Activated naive CD8-positive, alpha-beta T cell treated with anti-CD3 and anti-CD28 coated beads, Interleukin-2, amount 10 ng/mL, durations not matched to agents 7 days and 5 days (primary cell): ENCODE measurements at regions not wholly inside any gene's neighbourhood (a gene's known extent, or its start where the extent isn't known, plus 50 kb on each side); places are given as distances from the start of the nearest gene placed in this dataset.
A peak's percentile ranks its signal among the peaks of the same experiment; 100 is the strongest.

Experiments used
- ATAC-seq: fragments of 150-1000 bp; cut with Tn5 transposase; one replicate; pipeline ENCODE4 v1.10.0; 2021; ENCODE audit warnings: low read depth, moderate library complexity
- POLR2A ChIA-PET: fragments of 350-600 bp; sonication (Branson Sonifier 250); formaldehyde crosslinking; loops from one replicate; lab custom pipeline; 2021; ENCODE audit warnings: antibody characterized with exemption; lab: Charles Lee
- DNase-seq: peaks from one replicate; pipeline ENCODE4 v3.0.0; 2021
- H3K27ac Mint-ChIP-seq: one replicate; pipeline ENCODE4 v1.8.0; 2022; ENCODE audit warnings: mild to moderate bottlenecking, mixed read lengths
- H3K27me3 Mint-ChIP-seq: one replicate; pipeline ENCODE4 v1.8.0; 2022; ENCODE audit warnings: mild to moderate bottlenecking, moderate library complexity, mixed read lengths
- H3K36me3 Mint-ChIP-seq: one replicate; pipeline ENCODE4 v1.8.0; 2021; ENCODE audit warnings: mild to moderate bottlenecking, mixed read lengths
- H3K4me1 Mint-ChIP-seq: one replicate; pipeline ENCODE4 v1.8.0; 2021; ENCODE audit warnings: mixed read lengths
- H3K4me3 Mint-ChIP-seq: one replicate; pipeline ENCODE4 v1.8.0; 2022; ENCODE audit warnings: mild to moderate bottlenecking, moderate library complexity, mixed read lengths
- H3K9me3 Mint-ChIP-seq: one replicate; pipeline ENCODE4 v1.8.0; 2021; ENCODE audit warnings: mixed read lengths

DNA sequence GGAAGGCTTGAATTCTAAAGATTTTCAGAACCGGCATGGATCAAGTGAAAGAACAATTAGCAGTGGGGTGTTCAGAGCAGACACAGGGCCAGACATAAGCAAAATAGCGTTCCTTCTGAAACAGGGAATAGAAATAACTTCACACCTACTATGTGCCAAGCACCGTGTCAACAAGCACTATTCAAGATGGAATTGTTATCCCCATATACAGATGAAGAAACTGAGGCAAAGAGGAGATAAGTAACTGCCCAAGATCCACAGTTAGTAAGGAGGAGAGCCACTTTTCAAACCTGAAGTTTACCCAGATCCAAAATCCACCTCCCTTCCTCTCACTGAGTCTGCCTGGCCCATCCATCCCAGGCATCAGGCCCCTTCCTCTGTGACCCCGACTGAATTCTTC lies 73.6 kb upstream of the PIK3CG start:
- H3K27ac Mint-ChIP-seq, result no peak overlapping the region

DNA sequence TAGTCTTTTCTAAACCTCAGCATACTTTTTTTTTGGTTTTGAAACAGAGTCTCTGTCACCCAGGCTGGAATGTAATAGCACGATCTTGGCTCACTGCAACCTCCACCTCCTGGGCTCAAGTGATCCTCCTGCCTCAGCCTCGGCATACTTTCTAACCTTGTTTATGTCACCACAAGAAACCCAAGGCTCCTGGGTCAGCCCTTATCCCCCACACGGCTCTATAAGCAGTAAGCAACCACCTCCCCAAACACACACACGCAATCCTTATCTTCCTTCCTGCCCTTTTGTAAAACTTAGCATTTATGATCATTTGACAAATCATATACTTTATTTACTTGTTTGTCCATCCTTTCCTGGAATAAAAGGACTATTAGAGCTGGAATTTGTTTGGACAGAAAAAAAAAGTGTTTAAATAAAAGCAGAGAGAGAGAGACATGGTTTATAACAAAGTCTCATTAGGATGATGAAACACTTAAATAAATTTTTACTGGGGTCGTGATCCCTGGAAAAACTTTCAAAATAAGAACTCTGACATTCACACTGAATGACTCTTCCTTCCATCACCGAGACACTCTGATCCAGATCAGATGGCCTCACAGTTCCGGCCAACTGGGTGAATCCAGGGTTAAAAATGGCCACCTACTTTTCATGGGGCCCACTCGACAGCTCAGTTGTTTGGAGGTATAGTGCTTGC lies 72.7 kb upstream of the PIK3CG start:
- POLR2A ChIA-PET, result no interaction called here
- ATAC-seq, result no peak
- no peak overlapping the region for H3K27ac Mint-ChIP-seq

More for the DNA sequence above, 73.6 kb upstream of the PIK3CG start:
- POLR2A ChIA-PET, result no interaction called here
- DNase-seq (no peak), ATAC-seq (no peak)
- Mint-ChIP-seq H3K4me1 (no peaks in the 10 kb centered on the region), H3K27me3 (peaks cover 7% of the 10 kb centered on the region), H3K36me3 (peaks cover 2% of the 10 kb centered on the region), H3K4me3 (no peak overlapping the region), H3K9me3 (peaks cover 5% of the 10 kb centered on the region)

DNA sequence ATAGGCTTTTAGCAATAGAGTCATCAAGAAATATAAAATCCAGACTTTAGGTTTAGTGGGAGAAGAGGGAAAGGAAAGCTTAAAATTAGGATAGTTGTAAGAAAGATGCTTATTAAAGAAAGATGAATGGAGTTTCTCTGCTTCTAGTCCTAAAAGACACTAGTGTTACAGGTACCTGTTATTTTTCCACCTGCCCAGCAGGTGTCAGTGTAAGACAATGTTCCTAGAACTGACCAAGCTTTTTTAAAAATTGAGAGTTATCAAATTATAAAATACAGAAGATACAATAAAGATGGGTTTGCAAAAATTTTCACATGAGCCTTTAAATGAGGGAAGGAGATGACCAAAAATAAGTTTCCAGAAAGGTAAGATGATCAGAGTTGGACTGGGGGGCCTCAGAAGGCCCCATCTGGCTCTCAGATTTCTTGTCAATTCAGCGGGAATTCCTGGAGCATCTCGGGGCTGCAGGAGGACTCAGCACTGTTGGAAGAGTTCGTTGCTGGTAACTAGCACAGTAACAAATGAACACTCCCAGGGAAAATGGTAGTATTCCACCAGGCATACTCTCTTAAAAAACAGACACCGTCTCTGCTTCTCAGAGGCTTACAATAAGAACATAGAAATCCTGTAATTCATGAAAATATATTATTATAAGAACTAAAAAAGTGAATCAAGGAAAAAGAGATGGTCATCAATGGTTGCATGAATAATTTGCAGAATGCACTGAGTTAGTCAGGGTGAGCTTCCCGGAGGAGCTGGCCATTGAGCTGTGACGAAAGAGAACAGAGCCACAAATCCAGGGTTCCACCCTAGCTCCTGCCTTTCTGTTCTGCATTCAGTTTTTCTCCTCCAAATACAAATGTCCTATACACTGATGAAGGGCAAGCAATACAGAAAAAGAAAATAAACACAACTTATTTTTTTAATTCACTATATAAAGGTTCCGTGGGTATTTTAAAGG lies 71.8 kb upstream of the PIK3CG start:
- H3K36me3 Mint-ChIP-seq, result peaks cover 5% of the 10 kb centered on the region
- no peak overlapping the region for H3K27ac Mint-ChIP-seq
- H3K9me3 Mint-ChIP-seq, result peaks cover 10% of the 10 kb centered on the region
- DNase-seq (no peak), ATAC-seq (peak; percentile 30)
- peaks cover 7% of the 10 kb centered on the region for H3K27me3 Mint-ChIP-seq
- H3K4me1 Mint-ChIP-seq, result no peaks in the 10 kb centered on the region
- POLR2A ChIA-PET, result no interaction called here
- no peak overlapping the region for H3K4me3 Mint-ChIP-seq

More for the DNA sequence above, 72.7 kb upstream of the PIK3CG start:
- Mint-ChIP-seq H3K9me3 (peaks cover 8% of the 10 kb centered on the region), H3K27me3 (peaks cover 7% of the 10 kb centered on the region), H3K4me3 (no peak overlapping the region), H3K36me3 (peaks cover 5% of the 10 kb centered on the region), H3K4me1 (no peaks in the 10 kb centered on the region)
- DNase-seq, result no peak

DNA sequence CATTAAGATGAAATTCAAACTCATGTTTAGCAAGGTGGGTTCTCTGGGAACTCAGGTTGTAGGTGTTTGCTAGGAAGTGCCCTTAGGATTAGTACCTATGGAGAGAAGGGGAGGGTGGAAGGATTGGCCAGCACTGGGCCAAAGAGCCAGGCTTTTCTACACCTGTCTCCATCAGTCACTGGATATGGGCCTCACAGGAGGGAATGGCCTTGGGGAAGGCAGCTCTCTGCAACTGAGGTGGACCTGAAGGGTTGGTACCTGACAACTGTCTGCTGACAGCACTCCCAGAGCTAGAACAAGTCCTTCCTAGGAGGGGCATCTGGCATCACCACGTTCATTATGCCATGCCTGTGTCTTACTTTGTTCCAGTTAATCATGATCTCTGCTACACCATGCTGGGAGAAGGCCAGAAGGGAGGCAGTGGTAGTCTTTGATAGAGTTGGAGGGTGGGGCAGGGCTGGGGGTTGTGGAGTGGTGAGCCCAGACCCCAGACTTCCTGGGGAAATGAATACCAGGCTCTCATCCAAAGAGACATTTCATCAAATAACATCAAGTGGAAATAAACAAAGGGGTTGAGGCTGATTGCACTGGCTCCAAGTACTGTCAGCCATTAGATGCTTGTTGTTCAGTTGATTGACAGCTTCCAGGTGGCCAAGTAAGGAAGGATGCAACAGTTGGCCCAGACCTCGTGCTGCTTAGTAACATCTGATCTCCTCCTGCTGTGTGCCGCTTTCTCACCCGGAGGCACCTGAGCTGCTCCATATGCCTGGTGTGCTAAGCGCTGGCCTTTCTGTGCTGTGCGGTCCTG lies 70.6 kb upstream of the PIK3CG start:
- DNase-seq (no peak), ATAC-seq (no peak)
- no peaks in the 10 kb centered on the region for H3K4me1 Mint-ChIP-seq
- H3K4me3 Mint-ChIP-seq, result no peak overlapping the region
- H3K36me3 Mint-ChIP-seq, result peaks cover 5% of the 10 kb centered on the region
- POLR2A ChIA-PET, result no interaction called here
- H3K9me3 Mint-ChIP-seq, result peaks cover 13% of the 10 kb centered on the region
- H3K27me3 Mint-ChIP-seq, result peaks cover 7% of the 10 kb centered on the region
- no peak overlapping the region for H3K27ac Mint-ChIP-seq

DNA sequence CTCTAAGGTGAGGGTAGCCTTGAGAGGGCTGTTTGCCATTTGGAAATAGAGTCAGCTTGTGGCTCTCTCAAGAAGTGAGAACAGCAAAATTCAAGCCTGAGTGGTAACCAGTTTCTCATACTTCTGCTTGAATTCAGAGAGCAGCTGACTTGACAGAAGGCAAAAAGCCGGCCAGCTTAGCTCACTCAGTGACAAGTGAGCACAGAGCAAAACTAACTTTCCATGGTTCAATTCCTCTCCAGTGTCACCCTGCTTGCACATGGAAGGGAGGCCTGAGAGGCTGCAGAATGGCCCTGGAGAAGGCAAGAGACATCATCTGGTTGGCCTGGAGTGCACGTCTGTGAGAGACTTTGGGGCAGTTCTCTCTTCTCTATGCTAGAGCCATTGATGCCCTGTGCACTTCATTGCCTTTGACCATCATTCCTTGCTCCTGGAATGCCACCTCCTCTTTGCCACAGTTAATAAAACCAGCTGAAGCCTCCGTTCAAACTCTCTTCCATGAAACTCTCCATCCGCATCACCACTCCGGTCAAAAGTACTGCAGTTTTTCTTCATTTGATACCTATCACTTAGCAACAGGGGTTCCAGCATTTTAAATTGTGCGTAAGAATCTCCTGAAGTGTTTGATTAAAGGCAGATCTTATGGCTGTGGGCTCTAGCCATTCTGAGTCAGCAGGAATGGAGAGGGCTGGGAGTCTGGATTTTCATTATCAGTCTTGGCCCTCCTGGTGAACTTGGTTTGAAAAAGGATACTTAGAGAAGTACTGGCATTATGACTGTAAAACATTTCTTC lies 69.8 kb upstream of the PIK3CG start:
- Mint-ChIP-seq H3K9me3 (peaks cover 14% of the 10 kb centered on the region), H3K36me3 (peaks cover 2% of the 10 kb centered on the region), H3K4me3 (no peak overlapping the region), H3K27me3 (peaks cover 7% of the 10 kb centered on the region), H3K4me1 (no peaks in the 10 kb centered on the region), H3K27ac (no peak overlapping the region)
- ATAC-seq, result no peak
- DNase-seq, result no peak
- POLR2A ChIA-PET, result no interaction called here

DNA sequence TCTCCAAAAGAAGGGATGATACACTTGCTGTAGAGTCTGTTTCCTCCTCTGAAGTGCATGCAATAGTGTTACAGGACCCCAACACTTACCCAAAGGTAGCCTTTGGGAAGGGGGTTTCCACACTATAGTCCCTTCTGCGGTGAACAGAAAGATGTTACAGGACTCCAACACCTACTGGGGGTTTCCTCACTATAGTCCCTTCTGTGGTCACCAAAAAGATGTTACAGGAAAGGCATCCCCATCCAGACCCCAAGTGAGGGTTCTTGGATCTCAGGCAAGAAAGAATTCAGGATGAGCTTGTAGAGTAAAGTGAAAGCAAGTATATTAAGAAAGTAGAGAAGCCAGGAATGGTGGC lies 69.2 kb upstream of the PIK3CG start:
- ATAC-seq (no peak), DNase-seq (no peak)
- Mint-ChIP-seq H3K27ac (no peak overlapping the region), H3K9me3 (peaks cover 14% of the 10 kb centered on the region), H3K4me1 (no peaks in the 10 kb centered on the region), H3K4me3 (no peak overlapping the region), H3K36me3 (peaks cover 2% of the 10 kb centered on the region), H3K27me3 (peaks cover 4% of the 10 kb centered on the region)
- POLR2A ChIA-PET, result no interaction called here

DNA sequence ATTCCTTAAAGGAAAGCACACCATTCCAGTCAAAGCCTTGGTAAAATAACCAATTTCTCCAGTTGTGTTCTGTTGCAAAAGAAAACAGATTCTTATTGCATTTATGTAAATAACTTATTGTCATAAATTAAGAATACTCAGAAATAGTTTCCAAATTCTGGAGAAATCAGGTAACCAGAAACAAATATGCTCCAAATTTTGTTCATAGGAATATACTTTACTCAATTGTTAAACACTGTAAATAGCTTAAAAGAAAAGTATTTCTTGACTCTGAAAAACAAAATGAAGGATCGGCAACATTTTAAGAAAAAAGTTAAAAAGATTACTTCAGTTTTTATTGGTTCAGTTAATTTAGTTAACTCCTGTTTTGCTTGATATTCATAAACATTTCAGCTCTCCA lies 67.1 kb upstream of the PIK3CG start:
- POLR2A ChIA-PET, result no interaction called here
- H3K27ac Mint-ChIP-seq, result no peak overlapping the region
- DNase-seq, result no peak

DNA sequence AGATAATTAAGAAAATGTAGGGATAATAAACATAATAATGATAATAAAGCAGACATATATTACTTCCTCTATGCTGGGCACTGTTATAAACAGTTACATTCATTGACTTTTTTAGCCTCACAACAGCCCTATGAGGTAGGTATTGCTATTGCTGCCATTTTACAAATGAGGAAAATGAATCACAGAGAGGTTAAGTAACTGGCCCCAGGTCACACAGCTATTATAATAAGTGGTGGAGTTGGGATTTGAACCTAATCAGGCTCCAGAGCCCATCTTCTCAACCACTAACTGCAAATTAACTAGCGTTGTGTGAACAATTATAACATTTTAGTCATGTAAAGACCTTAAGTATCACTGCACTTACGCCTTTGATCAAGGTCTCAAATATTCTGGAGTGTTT lies 62.5 kb upstream of the PIK3CG start:
- Mint-ChIP-seq H3K9me3 (peaks cover 9% of the 10 kb centered on the region), H3K36me3 (no peaks in the 10 kb centered on the region), H3K4me1 (no peaks in the 10 kb centered on the region), H3K27me3 (peaks cover 10% of the 10 kb centered on the region), H3K4me3 (no peak overlapping the region), H3K27ac (no peak overlapping the region)
- POLR2A ChIA-PET, result no interaction called here
- ATAC-seq (no peak), DNase-seq (no peak)

More for the DNA sequence above, 67.1 kb upstream of the PIK3CG start:
- H3K9me3 Mint-ChIP-seq, result peaks cover 14% of the 10 kb centered on the region
- H3K36me3 Mint-ChIP-seq, result peaks cover 2% of the 10 kb centered on the region
- no peak for ATAC-seq
- H3K27me3 Mint-ChIP-seq, result no peaks in the 10 kb centered on the region
- no peaks in the 10 kb centered on the region for H3K4me1 Mint-ChIP-seq
- no peak overlapping the region for H3K4me3 Mint-ChIP-seq

DNA sequence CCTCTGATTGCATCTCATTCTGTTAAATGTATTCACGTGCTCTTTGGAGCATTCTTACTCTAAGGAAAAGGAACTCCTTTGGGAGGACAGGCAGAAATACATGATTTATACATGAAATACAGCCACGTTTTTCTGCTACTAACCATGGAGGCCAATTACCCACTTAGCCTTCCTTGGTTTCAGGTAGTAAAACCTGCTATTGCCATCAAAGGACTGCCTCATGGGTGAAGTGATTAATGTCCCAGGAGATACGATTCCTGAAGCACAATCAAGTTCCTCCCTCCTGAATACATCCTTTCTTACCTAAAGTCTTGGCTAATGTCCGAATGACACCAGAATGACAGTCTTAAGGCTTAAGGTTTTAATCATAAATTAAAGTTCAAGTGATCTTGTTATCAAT lies 58.5 kb upstream of the PIK3CG start:
- no peak for DNase-seq
- Mint-ChIP-seq H3K27me3 (peaks cover 10% of the 10 kb centered on the region), H3K27ac (no peak overlapping the region), H3K36me3 (no peaks in the 10 kb centered on the region), H3K4me1 (peaks cover 3% of the 10 kb centered on the region), H3K4me3 (no peak overlapping the region), H3K9me3 (peaks cover 5% of the 10 kb centered on the region)
- POLR2A ChIA-PET, result no interaction called here
- ATAC-seq, result no peak

DNA sequence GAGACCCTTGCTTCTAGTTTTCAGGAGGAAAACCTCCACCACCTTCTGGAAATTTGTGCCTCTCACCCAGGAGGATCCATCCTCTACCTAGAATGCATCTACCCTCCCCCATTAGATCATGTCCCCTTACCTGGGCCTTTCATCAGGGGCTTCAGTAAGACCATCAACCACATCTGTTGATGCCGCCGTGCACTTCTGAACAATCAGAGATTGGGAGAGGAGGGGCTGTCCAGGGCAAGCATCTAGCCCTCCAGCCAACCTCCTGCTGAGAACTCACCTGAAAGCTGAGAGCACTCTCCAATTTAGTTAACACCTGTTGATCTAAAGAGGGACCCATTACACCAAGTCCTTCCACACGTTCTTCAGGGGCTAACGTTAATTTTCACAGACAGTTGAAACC lies 57.6 kb upstream of the PIK3CG start:
- POLR2A ChIA-PET, result no interaction called here
- peaks cover 8% of the 10 kb centered on the region for H3K4me1 Mint-ChIP-seq
- peaks cover 5% of the 10 kb centered on the region for H3K9me3 Mint-ChIP-seq
- DNase-seq, result no peak
- H3K27ac Mint-ChIP-seq, result no peak overlapping the region
- H3K27me3 Mint-ChIP-seq, result peaks cover 10% of the 10 kb centered on the region
- no peaks in the 10 kb centered on the region for H3K36me3 Mint-ChIP-seq
- no peak for ATAC-seq
- H3K4me3 Mint-ChIP-seq, result no peak overlapping the region

DNA sequence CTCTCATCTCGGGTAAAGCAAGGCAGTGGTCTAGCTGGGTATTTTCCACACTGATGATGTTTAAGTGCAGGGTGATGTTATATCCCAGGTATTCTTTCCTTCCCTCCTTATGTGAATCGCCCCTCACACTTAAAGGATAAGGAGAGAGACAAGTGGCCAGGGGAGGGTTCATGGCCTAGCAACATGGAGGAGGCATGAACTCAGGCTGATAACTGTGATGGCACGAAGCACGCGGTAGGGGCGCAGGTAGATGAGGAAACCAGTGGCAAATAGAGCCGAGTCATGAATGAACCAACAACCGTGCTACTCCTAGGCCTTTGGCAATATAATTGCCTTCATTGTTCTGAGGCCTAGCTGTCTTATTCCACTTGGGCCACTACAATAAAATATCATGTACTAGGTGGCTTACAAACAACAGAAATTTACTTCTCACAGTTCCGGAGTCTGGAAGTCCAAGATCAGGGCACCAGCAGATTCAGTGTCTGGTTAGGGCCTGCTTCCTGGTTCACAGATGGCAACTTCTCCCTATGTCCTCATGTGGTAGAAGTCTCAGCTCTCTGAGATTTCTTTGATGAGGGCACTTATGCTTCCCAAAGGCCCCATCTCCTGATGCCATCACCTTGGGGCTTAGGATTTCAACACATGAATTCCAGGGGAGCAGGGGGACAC lies 56.0 kb upstream of the PIK3CG start:
- peaks cover 8% of the 10 kb centered on the region for H3K4me1 Mint-ChIP-seq
- ATAC-seq (no peak), DNase-seq (no peak)
- H3K36me3 Mint-ChIP-seq, result no peaks in the 10 kb centered on the region
- H3K9me3 Mint-ChIP-seq, result peaks cover 2% of the 10 kb centered on the region
- POLR2A ChIA-PET, result no interaction called here
- peaks cover 6% of the 10 kb centered on the region for H3K27me3 Mint-ChIP-seq
- H3K4me3 Mint-ChIP-seq, result no peak overlapping the region
- no peak overlapping the region for H3K27ac Mint-ChIP-seq

DNA sequence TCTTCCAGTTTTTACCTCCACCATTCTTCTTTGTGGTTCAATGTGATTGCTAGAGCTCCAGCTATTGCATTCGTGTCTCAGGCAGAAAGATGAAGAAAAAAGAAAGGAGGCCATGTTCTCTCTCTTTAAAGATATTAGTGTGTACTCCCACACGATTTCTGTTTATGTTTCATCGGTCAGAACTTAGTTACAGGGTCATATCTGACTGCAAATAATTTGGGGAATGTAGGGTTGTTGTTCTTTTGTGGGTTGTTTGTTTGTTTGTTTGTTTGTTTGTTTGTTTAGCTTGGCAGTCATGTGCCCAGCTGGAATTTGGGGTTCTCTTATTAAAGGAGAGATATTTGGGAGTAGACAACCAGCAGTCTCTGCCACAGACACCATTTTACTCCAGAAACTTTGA lies 53.6 kb upstream of the PIK3CG start:
- DNase-seq (no peak), ATAC-seq (no peak)
- Mint-ChIP-seq H3K36me3 (no peaks in the 10 kb centered on the region), H3K4me1 (peaks cover 8% of the 10 kb centered on the region), H3K9me3 (peaks cover 2% of the 10 kb centered on the region), H3K27ac (no peak overlapping the region), H3K27me3 (peaks cover 3% of the 10 kb centered on the region), H3K4me3 (no peak overlapping the region)
- POLR2A ChIA-PET, result no interaction called here
